CD4-positive, alpha-beta T cell treated with Interleukin-4 for 4 hours (primary cell): ENCODE measurements at regions not wholly inside any gene's neighbourhood (a gene's known extent, or its start where the extent isn't known, plus 50 kb on each side); places are given as distances from the start of the nearest gene placed in this dataset.

Experiments used
- DNase-seq: peaks from one replicate; pipeline ENCODE4 v3.0.0-alpha.2; 2020

DNA sequence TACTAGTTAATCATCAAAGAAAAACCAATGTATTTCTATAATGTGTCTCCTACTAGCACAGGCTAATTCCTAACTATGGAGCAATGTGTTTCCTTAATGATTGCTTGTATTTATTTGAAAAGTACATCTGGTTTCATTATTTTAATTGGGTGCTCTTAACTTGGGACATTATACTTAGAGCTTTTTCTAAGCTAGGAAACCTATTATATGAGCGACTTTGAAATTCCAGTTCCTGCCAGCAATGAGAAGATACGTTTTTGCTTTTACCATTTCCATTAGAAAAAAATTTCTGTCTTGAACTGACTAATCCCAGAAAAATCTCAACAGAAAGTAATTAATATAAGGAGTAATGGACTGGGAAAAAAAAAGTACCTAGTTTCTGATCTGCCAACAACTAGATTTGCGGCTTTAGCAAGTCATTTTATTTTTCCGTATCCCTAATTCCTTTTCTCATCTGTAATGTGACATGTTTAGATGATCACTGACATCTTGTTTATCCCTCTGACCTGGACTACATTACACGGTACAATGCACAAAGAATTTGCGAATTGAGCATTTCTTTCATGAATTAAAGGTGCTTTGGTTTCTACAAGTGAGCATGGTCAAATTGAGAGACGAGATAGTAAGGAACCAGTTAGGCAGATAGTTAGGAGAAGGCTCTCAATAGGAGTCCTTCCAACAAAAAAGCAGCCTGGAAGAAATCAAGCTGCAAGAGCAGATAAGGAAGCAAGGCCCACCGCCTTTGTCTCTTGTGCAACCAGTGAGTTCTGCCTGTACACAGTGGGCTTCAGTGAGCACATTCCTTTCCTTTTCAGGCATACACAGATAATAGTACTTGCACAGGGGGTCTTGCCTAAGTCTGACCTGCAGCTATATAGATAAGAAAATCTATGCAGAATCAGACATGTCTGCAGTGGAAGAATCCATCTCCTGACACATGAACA lies 1765.0 kb upstream of the FLRT2 start:
- no peak for DNase-seq

DNA sequence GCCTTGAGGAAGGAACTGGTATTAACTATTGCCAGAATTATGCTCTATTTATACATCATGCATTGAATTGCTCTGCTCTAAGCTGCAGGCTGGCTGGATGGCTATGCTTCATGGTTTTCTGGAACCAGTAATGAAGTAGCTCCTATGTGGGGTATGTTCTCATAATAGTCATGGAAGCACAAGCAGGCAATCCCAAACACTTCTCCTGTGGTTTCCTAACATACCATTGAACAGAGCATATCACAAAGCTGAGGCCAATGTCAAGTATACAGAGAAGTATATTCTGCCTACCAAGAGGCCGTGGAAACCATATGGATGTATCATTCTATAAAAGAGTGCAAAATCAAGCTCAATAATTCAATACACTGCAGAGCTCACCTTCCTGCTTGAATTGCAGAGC lies 1752.4 kb upstream of the FLRT2 start:
- DNase-seq: no peak

DNA sequence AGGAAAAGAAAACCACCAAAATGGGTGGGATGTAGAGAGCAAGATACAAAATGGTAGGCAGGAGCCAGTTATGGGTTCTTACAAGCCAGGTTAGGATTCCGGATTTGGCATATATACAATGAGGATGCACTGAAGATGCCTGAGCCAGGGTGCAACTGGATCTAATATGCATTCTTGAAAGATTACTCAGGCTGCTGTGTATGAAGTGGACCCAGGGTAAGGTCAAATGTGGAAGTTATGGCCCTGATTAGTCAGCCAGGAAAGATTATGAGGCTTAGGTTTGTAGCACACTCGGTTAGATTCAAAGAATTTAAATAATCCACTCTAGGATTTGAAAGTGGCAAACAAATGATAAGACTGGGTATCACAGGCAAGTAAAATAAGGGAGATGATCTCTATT lies 1750.7 kb upstream of the FLRT2 start:
- no peak for DNase-seq

DNA sequence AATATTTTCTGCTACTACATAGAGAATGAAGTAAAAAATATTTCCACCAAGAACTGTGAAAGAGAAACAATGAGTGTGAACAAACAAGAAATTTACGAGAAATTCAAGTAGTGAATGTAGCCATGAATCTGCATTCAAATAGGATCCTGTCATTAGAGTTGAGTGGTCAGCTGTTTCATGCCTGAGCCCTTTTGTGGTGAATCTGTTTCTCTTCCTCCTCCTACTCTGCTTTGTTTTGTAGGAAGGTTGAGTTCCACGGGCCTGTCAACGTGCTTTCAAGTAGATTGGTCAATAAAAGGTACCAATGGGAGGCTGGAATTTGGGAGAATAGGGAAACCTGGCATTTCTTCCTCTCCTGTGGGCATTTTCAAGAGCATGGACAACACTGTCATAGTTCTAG lies 1749.6 kb upstream of the FLRT2 start:
- DNase-seq: no peak

DNA sequence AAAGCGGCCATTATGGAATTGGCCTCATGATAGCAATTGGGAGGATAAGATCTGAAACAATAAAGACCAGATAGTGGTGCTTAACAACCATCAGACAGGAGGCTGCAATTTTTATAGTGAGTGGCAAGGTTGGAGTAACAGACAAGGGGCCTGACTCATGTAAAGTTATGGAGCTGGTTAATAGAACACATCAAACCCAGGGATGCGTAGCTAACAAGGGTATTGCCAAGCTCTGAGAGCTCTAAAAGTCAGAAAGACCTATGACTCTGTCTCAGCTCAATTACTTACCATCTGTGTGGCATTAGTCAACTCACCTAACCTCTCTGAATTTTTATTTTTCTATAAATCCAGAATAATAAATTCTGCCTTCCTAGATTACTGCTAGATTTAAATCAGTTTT lies 1731.5 kb upstream of the FLRT2 start:
- no peak for DNase-seq

DNA sequence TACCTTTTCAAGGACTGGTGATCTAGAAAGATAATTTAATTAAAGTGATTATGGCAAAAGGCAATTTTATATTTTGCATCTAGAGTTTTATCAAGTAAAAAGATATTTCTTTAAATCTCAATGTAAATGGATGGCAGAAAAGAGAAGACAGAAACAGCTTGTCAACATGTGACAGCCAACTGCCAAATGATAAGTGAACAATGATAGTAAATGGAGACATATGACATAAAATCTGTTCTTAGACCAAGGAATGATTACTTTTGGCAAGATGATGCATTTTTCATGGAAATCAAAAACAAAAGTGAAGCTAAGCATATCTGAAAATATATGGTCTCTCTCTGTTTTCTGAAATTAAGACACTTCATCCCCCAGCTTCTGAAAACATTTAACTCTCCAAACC lies 1730.7 kb upstream of the FLRT2 start:
- DNase-seq: no peak

DNA sequence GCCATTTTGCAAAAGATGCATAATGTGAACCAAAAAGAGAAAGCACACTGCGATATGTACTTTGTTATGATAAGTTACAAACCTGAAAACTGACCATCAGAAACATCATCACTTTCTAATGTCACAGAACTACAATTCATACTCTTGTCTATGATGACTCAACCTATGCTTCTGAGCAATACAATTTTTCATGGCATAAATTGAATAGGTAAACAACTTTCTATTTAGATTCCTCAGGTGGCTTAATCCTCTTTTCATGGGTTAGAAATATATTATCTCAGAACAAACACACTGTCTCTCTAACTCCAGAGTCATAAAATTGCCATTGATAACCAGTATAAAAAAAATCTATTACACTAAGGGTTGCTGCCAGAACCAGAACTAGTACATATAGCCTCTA lies 1715.0 kb upstream of the FLRT2 start:
- no peak for DNase-seq

DNA sequence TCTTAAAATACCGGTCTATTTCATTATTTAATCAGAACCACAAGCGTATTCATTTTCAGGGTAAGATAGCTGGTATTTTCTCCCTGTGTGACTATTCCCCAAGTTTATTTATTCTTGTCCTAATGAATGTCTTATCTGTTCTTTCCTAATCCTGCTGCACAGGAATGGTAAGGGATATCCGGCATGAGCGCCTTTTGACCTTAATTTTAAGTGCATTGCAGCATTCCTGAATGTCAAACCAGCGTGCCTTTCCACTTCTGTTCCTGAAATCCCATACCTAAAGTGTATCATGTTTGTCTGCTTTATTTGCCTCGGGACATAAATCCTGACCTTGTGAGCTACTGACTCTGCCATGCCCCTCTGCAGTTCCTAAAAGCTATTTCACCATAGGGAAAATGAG lies 1713.2 kb upstream of the FLRT2 start:
- no peak for DNase-seq

DNA sequence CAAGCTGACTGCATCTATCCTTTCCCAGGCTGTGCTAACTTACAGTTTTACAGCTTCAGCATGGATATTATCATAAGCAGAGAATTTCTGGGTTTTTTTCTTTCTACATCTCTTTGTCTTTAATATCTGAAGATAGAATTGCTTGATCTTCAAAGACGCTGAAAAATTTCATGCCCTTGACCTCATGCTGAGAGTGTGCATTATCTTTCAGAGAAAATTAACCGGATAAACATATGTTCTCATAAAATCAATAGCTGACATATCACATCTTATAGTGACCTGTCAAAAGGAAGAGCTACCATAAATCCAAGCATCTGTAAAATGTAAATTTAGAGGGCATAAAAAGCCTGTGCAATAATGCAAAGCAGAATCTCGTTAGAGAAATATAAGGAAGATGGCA lies 1704.1 kb upstream of the FLRT2 start:
- DNase-seq: no peak

DNA sequence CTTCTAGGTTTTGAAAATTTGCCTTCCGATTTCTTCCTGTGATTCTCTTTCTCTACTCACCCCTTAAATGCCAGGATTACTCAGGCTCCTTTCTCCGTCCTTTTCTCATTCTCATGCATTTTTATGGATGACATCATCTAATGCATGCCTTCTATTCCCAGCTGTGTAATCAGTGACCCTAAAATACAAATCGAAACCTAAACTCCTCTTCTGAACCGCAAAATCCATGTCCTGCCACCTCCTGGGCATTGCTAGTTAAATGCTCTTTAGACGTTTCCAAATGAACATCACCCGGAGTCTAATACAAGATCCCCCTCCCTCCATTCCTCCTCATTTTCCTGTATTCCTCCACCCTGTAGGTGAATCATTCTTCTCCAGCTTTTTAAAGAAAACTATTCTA lies 1703.1 kb upstream of the FLRT2 start:
- no peak for DNase-seq

DNA sequence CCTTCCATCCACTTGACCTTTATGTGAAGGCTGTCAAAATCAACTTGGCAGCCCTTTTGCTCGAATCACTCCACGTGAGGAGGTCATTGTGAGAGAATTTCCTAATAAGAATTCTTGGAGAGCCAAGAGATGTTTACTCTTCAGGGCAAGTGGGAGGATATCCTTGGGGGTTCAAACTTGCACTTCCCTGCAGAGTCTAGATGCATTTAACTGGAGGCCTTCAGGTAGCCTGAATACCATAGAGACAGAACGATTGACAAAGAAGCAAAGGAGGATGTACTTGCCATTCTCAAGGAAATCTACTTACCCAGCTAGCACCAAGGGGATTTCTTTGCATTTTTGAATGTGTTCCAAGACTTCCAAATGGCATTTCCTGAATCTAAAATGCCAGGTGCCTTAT lies 1702.6 kb upstream of the FLRT2 start:
- DNase-seq: no peak

DNA sequence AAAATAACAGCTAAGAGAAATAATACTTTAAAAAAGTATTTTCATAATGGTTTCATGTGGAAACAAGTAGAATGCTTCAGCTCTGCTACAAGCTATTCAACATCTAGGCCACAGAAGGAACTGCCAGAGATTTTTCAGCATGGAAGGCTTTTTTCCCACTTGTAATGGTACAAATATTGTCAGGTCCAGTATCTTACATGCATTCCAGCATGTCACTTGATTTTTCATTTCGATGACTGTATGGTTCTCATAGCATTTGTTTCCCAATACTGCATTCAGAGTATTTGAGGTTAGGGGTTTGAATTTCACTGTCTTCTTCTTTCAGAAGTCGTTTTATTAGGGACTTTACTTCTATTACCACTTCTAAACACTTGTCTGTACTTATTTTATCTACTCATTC lies 1701.5 kb upstream of the FLRT2 start:
- no peak for DNase-seq

DNA sequence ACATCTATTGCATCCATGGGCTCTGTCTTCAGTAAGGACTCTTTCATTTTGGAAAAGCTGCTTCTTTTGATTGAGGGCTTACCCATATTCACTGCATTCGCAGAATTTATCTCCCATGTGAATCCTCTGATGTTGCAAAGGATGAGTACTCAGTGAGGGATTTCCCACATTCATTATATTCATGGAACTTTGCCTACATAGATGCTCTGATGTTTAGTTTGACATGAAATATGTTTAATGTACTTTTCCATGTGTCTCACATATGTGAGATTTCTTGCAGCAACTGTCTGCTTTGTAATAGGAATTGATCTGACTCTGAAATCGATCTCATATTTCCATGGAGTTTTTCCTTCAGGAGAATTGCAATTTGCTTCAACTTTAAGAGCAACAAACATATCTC lies 1699.6 kb upstream of the FLRT2 start:
- no peak for DNase-seq

DNA sequence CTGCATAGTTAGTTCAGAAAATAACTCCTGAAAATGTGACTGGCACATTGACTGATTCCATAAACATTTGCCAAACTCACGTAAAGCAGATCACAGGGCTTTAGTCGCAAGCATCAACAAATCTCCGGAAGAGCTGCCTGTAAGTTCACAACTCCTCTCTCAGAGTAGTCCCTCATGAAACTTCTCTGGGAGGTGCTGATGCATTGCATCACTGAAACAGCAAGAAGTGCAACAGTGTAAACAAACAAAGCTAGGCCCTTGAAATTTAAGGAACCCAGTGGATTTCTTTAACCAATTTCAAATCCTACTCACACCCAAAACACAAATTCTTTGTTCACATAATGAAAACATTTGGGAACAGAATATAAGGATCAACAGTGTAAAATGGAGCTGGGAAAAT lies 1691.7 kb upstream of the FLRT2 start:
- DNase-seq: no peak

DNA sequence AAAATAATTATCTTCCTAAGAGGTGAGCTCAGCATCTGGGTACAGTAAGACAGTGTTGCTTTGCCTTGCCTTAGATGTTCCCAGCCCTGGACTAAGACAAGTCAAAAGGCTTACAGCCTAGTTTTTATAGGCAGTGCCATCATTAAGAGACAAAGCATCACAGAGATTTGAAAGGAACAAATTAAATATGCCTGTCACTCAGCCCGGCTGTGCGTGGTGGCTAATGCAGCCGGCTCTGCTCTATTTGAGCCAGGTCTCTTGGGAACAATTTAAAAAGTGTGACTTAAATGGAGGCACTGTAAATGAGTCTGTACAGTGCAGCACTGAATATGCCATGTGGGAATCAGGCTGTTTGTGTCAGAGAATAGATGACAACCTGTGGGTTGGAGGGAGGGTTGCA lies 1687.4 kb upstream of the FLRT2 start:
- DNase-seq: no peak

DNA sequence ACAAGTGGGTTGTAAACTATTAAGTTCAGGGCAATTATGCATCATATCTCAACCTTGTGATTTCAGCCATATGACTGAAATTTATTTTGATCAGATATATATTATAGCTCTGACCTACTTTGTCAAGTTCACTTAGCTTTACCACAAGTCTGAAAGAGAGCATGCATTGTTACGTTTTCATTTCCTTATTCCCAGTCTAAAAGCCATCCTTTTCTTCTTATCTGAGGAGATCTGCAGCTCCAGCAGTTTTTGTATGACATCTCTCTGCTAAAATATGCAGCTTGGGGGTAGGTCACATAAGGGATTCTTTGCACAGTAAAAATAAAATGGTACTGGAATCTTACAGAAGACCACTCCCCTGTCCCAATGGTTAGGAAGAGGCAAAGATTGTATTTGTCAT lies 1682.8 kb upstream of the FLRT2 start:
- no peak for DNase-seq

DNA sequence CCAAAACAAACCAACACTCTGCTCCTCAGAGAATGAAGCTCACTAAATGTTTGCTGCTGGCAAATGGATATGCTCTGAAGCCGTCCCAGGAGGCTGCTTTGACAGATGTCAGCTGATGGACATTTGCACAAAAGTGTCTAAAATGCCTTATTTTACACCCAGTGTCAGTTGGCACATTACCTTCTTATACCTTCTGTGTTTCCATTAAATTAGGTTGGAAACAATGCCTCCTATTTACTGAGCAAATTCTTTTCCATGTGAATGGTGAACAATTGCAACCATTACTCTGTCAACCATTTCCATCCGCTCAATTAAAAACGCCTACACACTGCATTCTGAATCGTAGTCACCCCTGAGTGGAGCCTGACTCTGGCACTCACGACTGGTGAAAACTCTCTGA lies 1679.9 kb upstream of the FLRT2 start:
- no peak for DNase-seq

DNA sequence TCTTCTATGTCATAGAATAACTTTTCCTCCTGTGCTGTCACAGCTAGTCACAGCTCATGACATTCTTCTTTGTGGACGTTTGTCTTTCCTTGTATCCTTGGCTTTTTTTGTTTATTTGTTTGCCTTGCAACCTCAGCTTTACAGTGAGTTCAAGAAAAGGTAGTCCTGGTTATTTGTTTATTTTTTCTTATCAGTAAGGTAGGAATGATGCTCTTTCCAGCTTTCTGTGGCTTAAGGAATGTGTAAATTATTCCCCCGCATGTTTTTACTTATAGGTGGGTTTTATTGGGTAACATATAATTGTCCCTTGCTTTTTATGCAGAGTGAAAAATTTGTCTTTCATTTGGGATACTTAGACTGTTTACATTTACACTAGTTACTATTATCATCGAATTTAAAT lies 1673.6 kb upstream of the FLRT2 start:
- DNase-seq: no peak

DNA sequence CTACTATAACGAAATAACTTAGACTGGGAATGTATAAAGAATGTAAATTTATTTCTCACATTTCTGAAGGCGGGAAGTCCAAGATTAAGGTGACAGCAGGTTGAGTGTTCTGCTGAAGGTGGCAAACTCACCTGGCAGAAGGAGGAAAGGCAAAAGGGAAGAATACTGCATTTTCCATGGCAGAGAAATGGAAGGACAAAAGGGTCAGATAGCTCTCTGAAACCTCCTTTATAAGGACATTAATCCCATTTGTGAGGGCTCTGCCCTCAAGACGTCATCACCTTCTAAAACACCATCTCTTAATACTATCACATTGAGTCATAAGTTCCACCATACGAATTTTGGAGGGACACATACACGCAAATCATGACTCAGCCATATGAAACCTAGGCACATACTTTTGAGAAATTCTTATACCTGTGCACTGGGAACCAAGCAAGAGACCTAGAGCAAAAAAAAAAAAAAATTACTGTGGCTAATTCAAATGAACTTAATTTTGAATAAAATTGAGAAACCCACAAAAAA lies 1669.3 kb upstream of the FLRT2 start:
- no peak for DNase-seq

DNA sequence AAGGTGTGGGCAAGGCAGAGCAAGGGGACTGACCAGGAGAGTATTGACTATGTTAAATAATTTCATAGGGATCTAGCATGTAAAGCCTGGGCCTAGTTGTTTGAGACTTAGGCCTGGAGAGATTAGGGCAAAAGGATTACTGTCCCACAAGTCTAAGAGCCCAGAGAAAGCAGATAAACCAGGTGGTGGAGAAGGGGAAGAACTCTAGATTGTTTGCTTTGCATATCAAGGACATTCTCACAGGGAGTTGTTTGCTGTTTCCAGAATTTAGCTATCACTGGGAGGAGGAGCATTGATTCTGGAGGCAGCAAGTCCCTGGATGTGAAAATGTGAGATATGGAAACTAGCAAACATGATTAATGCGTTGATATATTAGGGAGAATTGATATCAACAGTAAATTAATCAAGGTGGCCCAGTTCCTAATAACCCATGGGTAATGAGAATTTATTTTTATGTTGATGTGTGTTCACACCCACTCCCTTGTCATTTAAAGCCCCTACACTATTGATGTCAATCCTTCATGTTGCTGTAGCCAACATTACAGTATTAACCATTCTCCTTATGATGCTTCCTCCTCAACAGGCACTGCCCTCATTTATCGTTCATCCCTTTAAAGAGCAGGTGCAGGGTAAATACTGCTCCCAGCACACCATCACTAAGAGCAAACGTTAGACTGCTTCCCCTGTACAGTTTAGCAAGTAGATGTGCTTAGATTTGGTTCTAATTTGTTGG lies 1666.7 kb upstream of the FLRT2 start:
- no peak for DNase-seq

DNA sequence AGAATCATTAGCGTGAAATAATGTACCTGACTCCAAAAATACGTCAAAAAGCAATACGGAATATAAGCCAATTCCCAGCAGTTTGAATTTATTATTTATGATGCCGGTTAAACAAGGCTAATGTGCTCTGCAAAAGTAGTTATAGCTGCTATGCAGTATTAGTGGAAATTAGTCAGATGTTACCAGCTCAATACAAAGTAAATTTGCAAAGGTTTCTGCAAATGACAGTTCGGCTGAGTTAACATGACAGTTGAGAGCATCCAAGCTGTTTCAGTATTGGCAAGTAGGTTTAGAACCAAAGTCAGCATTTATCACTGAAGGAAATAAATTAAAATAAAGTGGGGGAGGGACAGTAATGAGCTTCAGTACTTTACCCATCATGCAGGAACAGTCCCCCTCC lies 1665.8 kb upstream of the FLRT2 start:
- no peak for DNase-seq

DNA sequence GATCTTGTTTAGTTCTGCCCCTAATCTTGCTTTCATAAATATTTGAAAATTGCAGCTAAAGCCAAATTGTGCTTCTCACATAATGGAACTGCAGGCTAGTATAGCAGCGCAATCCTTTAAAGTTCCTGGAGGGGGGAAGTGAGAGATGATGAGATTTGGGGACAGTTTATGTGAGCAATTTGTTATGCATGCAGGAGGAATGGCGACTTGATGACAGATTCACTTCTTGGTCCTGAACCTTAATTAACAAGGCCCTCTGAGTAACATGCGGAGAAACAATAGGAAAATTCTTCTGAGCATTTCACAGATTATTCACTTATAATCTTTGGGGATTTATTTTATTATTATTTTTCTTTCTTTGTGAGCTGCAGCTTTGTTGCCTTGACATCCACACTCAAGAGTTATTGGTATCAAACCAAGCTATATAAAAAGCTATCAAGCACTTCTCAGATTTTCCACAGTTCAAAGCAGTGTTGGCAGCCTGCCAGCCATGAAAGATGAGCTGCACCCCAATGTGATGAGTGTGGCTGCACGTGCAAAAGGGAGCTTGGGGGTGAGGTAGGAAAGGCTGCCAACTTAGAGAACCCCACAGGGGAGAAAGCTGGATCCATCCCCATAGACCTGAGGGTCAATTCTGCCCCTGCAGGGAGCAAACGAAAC lies 1662.2 kb upstream of the FLRT2 start:
- no peak for DNase-seq

DNA sequence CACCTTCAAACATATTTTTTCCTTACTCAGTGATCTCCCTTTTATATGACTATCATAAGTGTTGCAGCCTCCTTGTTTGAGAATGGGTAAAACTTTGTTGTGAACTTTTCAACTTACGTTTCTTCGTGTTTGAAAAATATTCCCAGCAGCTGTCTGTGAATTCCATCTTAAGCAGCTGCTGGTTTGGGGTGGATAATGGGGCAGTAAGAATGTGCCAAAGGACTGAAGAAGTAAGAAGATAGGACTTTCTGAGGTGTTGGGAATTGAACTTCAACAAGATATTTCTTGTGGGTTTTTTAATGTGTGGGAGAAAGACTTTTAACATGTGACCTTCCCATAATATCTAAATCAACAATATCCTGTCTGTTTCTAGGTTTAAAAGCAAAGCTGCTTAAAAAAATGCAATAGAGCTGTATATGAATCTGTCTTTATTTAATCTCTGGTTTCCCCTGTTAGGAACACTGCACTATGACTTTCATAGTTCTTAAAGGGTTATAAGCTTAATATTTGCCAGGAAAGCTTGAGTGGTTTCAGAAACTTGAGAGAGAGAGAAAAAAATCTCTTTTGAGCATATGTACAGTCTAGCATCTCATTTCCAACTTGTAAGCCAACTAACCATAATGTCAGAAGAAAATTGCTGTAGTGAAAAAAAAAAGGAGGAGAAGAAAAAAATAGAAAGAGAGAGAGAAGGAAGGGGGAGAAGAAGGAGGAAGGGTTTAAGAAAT lies 1659.2 kb upstream of the FLRT2 start:
- DNase-seq: no peak
